GM19468 (cell line): ENCODE measurements at regions not wholly inside any gene's neighbourhood (a gene's known extent, or its start where the extent isn't known, plus 50 kb on each side); places are given as distances from the start of the nearest gene placed in this dataset.
"Not testable (repeated sequence)": the region's sequence is repeated elsewhere in the genome, so short reads cannot be mapped to it uniquely, and the experiment has no call there.

Experiments
- ATAC-seq: cut with Tn5 transposase; IDR thresholded peaks from one replicate; pipeline ENCODE4 v1.9.1; 2021; ENCODE audit warnings: mild to moderate bottlenecking, moderate library complexity, moderate number of reproducible peaks; ENCODE audit not compliant: unreplicated experiment; ENCODE audit errors: extremely low read depth

DNA sequence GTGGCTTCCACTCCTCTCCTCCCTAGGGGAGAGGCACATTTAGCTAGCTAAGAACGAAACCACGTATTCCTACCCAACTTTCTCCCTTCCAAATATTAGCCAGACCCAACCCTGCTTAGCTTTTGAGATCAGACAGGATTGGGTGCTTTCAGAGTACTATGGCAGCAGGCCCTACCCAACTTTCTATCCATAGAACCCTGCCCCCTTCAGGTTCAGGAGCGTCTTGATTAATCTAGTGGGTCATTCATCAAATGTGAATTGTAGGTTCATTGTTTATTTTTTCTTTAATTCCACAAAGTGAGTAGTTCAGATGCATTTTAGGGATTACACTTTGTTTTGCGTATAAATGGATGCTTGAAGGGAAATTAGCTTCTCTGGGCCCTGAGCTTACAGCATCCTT, 188.3 kb downstream of the MIB1 start:
- no peak for ATAC-seq

DNA sequence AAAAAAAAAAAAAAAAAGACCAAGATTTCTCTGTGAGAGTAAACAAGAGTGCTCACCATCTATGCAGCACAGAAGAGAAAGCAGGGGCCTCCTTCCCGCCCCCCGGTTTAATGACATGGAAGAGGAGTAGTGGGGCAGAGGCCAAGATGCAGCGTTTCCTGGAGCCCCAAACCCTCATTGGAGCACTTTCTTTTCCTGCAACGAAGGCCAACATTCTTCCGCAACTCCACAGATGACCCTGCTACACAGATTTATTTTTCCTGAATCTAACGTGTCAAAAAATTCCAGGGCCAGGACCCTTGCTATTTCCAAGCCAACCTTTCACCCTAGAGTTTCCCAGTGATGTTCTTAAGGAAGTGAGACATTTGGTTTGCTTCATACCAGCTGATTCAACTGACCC, 189.6 kb downstream of the MIB1 start:
- ATAC-seq = no peak

DNA sequence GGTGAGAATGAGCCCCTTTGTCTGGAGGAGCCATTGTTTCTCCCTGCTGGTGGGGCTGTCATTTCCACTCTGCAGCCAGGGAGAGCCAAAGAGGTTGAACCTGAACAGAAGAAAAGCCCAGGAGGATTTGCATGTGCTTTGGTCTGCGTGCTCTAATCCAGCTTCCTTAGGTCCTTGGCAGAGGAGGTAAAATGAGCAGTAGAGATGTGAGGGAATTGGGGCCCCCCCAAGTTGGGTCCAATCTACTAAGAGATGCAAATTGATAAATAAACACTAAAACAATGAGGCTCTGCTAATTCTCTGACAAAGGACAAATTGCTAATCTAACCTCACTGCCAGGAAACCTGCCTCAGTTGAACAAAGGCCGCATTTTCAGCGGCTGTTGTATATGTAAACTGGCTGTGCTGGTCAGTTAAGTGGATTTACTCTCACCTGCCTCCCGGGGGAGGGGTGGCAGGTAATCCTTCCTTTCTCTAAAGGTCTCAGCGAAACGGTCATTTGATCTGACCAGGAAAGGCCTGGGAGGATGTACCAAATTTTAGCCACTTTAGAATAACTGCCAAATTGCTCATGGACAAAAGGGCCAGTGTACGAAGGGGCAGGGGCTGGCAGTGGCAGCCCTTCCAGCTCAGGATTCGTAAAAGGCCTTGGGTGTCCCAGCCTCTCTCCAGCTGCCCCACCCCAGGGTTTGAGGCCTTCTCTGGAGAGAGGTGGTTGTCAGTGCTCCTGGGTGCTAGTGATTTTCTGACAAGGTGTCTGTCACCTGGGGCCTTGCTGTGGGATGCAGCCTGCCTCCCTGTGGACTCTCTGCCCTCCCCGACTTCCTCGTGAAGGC, 193.6 kb downstream of the MIB1 start:
- no peak for ATAC-seq

DNA sequence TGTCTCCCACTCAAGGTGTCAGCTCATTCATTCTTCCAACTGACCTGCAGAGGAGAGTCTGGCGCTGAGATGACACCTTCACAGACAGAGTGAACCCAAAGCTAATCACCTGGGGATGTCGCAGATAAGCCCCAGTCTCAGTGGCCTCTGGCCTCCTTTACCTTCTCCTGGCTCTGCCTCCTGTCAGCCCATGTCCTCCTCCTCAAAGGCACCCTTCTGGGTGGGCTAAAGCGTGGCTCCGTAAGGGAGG, 194.1 kb downstream of the MIB1 start:
- ATAC-seq = no peak

DNA sequence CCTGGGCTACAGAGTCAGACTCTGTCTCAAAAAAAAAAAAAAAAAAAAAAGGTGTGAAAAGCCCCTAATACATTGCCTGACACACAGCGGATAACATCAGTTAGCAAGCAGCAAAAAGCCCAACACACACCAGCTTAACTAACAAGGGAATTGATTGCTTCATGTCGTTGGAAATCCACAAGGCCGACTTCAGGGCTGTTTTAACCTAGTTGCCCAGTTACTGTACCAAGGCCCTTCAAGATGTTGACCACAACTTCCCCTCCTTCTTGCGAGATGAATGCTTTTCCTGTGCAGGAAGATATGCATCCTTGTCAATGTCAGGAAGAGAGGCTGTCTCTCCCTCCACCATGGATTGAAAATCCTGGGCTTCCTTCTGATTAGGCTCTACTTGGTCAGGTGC, 202.9 kb downstream of the MIB1 start:
- no peak for ATAC-seq

DNA sequence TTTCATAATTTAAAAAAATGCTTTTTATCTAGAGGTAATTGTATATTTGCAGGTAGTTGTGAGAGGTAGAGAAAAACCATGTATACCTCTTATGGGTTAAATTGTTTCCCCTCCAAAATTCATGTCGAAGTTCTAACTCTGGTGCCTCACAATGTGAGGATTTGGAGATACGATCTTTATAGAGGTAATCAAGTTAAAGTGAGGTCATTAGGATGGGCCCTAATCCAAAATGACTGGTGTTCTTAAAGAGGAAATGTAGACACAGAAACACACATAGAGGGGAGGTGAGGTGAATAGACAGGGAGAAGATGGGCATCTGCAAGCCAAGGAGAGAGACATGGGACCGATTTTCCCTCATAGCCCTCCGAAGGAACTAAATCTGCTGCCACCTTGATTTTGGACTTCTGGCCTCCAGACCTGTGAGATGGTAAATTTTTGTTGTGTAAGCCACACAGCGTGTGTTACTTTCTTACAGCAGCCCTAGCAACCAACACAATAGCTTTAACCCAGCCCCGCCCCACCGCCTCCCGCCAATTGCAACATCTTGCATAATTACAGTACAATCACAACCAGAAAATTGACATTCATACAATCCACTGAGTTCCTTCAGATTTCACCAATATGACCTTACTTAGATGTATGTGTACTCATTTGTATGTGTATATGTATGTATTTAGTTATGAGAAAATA, 208.9 kb downstream of the MIB1 start:
- no peak for ATAC-seq

DNA sequence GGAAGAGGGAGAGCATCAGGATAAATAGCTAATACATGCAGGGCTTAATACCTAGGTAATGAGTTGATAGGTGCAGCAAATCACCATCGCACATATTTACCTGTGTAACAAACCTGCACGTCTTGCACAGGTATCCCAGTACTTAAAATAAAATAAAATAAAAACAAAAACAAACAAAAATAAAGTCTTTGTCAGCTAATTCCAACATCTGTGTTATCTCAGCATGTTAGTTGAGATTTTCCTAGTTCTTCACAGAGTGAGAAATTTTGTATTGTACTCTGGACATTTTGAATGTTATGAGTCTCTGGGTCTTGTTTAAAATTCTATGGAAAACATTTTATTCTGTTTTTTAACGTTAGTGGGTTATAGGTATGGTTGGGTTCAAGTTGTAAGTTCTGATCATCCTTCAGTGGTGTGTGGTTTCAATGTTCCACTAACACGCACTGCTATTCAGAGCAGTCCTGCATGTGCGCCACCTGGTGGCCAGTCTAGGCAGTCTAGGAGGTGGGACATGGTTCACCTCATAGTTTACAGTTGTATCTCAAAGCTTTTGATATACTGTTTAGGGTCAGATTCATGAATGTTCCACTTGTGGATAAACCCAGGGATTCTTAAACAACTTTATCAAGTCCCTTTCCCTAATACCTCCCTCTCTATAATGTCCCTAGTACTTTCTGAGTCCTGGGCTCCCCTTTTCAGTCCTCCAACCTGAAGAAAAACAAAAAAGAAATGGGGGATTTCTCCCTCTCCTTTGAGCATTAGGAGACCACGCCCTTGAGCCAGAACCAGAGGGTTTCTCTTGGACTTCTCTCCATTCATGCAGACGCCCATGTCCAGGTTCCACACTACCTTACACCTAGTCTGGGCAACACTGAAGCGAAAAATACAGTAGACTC, 213.4 kb upstream of the GATA6 start:
- ATAC-seq = peak; percentile 89

DNA sequence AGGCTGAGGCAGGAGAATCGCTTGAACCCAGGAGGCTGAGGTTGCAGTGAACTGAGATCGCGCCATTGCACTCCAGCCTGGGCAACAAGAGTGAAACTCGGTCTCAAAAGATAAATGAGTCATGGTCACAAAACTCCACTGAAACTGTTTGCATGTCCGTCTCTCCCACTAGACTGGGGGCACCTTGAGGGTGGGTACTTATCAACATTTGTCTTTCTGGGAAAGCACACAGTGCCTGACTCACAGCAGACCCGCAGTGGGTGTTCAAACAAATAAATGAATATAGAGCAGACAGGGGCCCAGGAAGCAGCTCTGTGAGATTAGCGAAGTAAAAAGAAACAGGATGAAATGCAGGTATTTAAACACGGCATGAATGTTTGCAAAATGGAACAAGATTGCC, 211.1 kb upstream of the GATA6 start:
- ATAC-seq = no peak

DNA sequence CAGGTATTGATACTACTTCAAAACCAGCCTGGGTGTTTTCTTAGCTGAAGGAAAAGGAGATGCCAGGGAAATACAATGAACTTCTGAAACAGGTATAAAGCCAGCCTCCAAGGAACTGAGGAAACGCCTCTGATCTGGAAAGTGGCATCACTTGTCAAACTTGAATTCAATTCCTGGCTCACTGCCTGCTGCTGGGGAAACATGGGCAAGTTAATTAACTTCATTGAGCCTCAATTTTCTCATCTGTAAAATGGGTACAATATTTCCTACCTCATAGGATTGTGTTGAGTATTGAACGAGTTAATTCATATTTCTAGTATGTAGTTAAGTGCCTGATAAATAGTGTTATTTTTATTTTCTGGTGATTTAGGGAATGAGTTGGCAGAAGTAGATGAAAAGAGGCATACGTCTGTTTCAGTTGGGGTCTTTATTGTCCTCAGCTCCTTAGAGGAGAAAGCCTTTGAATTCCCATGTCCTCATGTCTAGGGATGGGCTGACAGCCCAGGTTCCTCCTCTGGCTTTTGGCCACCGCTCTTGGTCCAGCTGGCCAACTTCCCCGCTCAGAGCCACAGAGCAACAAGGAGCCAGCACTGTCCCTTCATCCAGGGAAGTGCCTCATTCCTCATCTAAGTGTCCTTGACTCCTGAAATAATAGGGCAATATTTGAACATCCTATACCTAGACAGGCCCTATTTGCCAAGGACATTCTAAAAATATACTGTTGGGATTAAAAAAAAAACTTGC, 210.5 kb upstream of the GATA6 start:
- no peak for ATAC-seq

DNA sequence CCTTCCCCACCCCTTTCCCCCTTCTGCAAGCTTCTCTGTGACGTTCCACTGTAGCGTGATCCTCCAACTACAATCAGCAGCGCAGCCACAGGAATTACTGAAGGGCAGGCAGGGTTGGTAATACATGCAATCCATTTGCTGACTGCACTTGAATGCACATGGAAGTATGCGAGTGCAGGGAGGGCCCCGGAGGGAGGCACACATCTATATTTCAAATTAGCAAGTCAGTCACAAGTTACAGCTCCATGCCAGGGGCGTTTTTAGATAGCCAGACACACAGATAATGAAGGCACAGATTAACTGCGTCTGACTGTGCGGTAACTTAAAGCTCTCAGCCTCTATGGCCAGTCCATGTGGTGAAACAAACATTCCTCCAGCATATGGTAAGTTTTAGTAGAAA, 209.2 kb upstream of the GATA6 start:
- ATAC-seq = no peak

DNA sequence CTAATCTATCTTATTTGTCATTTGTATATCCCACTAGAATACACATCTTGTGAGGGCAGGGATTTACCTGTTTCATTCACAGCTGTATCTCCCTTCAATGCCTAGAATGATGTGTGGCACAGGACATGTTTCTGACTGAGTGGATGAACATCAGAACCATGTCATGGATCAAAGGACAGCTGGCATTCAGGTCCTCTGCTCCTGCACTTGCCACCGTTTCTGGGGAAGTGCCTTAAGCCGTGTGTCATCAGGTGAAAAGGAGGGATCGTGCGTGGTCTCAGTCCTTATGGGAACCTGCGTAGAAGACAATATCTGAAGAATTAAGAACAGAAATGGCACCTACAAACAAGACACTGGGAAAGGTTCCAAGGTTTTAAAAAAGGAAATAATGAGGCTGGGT, 206.1 kb upstream of the GATA6 start:
- ATAC-seq = no peak

DNA sequence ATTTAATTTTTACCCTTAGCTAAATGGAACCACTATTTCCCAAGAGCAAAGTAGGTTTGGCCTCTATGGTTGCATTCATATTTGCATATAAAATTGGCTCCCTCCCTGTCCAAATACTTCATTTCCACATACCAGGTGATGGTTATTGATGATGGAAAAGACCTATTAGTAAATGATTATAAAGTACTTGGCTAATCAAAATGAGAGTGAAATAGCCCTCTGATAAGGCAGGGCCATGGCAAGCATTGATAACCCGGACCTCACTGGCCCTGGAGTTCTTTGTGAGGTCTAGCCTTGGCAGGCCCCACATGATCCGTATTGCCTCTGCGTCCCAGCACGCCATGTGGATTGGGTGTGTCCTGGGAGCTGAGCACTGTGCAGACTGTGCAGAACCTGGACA, 201.1 kb upstream of the GATA6 start:
- no peak for ATAC-seq

DNA sequence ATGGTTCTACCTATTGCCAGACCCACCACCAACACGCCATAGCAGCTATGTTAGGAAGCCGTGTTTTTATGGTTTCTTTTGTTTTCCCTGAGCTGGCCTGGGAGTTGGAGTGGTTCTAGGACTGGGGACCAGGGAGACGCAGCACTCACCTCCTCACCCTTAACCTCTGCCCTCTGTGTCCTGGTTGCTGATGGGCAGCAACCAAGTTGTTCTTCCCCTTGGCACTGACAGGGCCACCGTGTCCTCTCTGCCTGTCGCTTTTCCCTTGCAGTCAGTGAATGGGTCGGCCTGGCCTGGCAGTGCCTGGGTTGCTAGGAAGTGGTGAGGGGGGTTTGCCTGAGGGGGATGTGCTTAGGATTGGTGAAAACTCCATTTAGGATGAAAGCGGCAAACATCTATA, 197.1 kb upstream of the GATA6 start:
- no peak for ATAC-seq

DNA sequence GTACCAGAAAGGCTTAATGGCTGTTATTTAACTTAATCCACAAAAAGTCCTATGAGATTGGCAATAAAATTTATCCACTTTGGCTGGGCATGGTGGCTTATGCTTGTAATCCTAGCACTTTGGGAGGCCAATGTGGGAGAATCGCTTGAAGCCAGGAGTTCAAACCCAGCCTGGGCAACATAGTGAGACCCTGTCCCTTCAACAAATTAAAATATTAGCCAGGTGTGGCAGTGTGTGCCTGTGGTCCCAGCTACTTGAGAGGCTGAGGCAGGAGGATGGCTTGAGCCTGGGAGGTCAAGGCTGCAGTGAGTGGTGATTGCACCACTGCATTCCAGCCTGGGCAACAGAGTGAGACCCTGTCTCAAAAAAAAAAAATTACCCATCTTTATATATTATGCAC, 193.4 kb upstream of the GATA6 start:
- not testable (repeated sequence) for ATAC-seq

DNA sequence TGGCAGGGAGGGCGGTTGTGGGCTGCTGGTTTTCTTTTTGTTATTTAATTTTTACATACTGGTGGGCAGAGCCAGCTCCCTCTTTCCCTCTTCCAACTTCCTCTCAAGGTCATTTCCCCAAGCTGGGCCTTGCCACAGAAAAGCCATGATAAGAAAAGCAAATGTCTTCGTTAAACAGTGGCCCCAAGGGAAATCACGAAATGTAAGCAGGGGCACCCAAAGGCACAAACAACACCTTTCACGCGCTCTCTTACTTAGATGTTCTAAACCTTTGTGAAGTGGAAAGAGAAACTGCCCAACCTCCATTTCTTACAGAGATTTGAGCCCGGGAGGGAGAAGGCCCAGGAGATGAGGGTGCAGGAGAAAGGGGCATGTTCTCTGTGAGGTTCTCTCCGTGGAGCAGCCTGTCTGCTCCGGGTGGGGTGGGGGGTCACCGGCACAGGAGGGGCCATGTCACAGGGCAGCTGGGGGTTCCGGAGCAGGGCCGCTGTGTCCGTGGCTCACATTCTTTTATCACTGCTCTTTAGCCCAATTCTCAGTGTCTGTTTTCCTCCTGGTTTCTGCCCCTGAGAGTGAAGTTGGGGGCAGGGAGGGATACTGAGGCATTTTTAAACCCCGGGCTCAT, 190.7 kb upstream of the GATA6 start:
- no peak for ATAC-seq

DNA sequence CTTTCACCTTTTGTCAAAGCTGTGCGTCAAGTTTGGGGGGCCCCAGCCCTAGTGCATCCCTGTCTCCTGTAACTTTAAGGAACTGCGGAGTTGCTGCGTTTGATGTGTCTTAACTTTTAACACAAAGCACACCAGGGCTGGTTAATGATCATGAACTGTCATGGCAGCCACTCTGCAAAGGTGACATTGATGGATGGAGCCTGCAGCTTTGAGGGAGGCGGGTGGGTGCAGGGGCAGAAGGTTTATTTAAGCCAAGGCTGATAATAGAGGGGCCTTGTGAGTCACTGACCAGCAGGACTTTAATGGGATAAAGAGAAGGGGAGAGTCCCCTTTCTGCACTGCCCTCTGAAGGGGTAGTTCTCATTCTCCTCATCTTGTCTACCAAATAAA, 190.2 kb upstream of the GATA6 start:
- no peak for ATAC-seq

DNA sequence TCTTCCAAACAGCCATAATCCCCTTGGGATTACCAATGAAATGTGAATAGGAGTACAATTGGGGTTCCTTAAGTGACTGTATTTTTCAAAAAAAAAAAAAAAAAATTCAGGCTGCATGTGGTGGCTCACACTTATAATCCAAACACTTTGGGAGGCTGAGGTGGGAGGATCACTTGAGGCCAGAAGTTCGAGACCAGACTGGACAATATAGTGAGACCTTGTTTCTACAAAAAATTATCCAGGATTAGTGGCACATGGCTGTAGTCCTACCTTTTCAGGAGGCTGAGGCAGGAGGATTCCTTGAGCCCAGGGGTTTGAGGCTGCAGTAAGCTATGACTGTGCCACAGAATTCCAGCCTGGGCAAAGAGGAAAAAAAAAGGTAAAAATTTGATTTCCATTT, 189.6 kb upstream of the GATA6 start:
- ATAC-seq = no peak

DNA sequence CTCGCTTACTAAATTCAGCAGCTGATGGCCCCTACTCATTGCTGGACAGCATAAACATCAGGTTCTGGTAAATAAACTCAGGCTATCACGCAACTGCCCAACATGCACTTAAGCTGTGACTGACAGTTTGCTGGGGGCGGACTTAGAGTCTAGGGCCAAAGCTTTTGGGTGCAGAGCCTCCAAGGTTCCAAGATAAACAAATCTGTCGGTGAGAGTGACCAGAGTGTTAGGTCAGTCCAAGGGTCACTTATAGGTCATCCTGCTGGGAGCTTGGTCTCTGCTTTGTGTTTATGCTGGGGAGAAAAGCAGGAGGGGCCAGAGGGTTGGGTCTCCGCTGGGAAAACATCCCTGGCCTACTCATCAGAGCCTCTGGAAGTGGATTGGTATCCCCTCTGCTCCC, 188.6 kb upstream of the GATA6 start:
- no peak for ATAC-seq

DNA sequence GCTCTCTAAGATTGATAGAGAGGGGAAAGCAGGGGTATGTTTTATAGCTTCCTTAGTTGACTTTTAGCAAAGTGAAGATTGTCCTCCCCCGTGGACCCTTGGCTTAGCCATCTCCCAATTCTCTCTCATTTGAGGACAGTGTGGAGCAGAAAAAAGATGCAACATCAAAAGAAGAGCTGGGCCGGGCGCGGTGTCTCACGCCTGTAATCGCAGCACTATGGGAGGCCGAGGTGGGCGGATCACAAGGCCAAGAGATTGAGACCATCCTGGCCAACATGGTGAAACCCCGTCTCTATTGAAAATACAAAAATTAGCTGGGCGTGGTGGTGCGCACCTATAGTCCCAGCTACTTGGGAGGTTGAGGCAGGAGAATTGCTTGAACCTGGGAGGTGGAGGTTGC, 187.9 kb upstream of the GATA6 start:
- ATAC-seq = not testable (repeated sequence)

DNA sequence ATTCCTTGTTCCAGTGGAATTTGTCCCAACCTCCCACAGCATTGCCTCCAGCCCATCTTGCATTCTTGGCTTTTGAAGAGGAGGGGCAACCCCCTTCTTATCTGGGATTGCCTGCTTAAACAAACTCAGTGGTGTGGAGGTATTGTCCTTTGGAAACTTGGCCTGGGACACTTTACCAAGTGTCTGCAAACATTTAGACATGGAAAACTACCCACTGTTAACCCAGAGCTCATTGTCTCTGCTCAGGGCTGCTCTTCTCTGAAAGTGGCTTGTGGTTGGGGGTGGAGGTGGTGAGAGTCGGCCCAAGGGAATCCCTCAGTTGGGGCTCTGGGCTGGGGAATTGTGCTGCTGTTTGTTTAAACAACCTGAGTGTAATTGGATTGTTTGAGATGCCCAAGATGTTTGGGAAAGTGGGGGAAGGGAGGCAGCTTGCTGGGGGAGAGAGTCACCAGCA, 178.3 kb upstream of the GATA6 start:
- ATAC-seq = no peak
